B cell (primary cell): ENCODE measurements at regions not wholly inside any gene's neighbourhood (a gene's known extent, or its start where the extent isn't known, plus 50 kb on each side); places are given as distances from the start of the nearest gene placed in this dataset.

ENCODE experiments used
- CTCF ChIP-seq: fragments of 200-600 bp; IDR thresholded peaks from one replicate; pipeline ENCODE4 v1.8.0; 2022; ENCODE audit warnings: antibody characterized with exemption, mild to moderate bottlenecking
- EZH2 ChIP-seq: IDR thresholded peaks from 2 replicates; pipeline ENCODE4 v1.6.1; 2012; ENCODE audit warnings: borderline replicate concordance, low read depth, mild to moderate bottlenecking, moderate library complexity, low read length; ENCODE audit not compliant: insufficient read depth, poor library complexity, severe bottlenecking

GRCh38 chr6:23873161-23873560, 252.9 kb upstream of the NRSN1 start:
- TF ChIP-seq CTCF (no peak), EZH2 (no peak)
